ENCODE measurements at regions not wholly inside any gene's neighbourhood (a gene's known extent, or its start where the extent isn't known, plus 50 kb on each side); places are given as distances from the start of the nearest gene placed in this dataset.
A peak's percentile ranks its signal among the peaks of the same experiment; 100 is the strongest.

- Mint-ChIP-seq H3K27ac (peak overlapping the region in 1 of 3 donors; percentile 11), H3K36me3 (no peaks in the 10 kb centered on the region), H3K4me1 (peaks cover 6 to 28% (median 8%) of the 10 kb centered on the region in 4 donors), H3K27me3 (no peaks in the 10 kb centered on the region), H3K4me3 (no peak overlapping the region), H3K9me3 (peaks cover 0 to 5% (median 0%) of the 10 kb centered on the region in 7 donors)
- no peak overlapping the region for H3K27ac ChIP-seq (ENCODE audit: insufficient read depth, low read length, poor library complexity, severe bottlenecking)
- no peaks in the 10 kb centered on the region for H3K36me3 ChIP-seq (ENCODE audit: control insufficient read depth, insufficient read depth, low read length)
- H3K27me3 ChIP-seq (ENCODE audit: control insufficient read depth, insufficient read depth, low read length): no peaks in the 10 kb centered on the region
- H3K9me3 ChIP-seq (ENCODE audit: control insufficient read depth in 2 of 2, low read length in 2 of 2): no peaks in the 10 kb centered on the region
- ATAC-seq (ENCODE audit: low read depth in 2 of 2): no peak
- no peak for DNase-seq
- peaks cover 8% of the 10 kb centered on the region for H3K4me1 ChIP-seq (ENCODE audit: control insufficient read depth, insufficient read depth, low read length, poor library complexity, severe bottlenecking)
- H3K4me3 ChIP-seq (ENCODE audit: low read depth, low read length): no peak overlapping the region
These were observed 348.5 kb upstream of the PROK2 start for GRCh38 chr3:72133329-72134011.

GRCh38 chr3:72131899-72132298 is 347.0 kb upstream of the PROK2 start:
- Mint-ChIP-seq H3K9me3 (peaks cover 0 to 5% (median 0%) of the 10 kb centered on the region in 7 donors), H3K27me3 (no peaks in the 10 kb centered on the region), H3K4me1 (peaks cover 0 to 16% (median 7%) of the 10 kb centered on the region in 4 donors), H3K27ac (no peak overlapping the region), H3K36me3 (no peaks in the 10 kb centered on the region), H3K4me3 (no peak overlapping the region)
- ATAC-seq (ENCODE audit: low read depth in 2 of 2): no peak
- no peak overlapping the region for H3K4me3 ChIP-seq (ENCODE audit: low read depth, low read length)
- no peak overlapping the region for H3K27ac ChIP-seq (ENCODE audit: insufficient read depth, low read length, poor library complexity, severe bottlenecking)
- H3K27me3 ChIP-seq (ENCODE audit: control insufficient read depth, insufficient read depth, low read length): no peaks in the 10 kb centered on the region
- no peaks in the 10 kb centered on the region for H3K4me1 ChIP-seq (ENCODE audit: control insufficient read depth, insufficient read depth, low read length, poor library complexity, severe bottlenecking)
- H3K36me3 ChIP-seq (ENCODE audit: control insufficient read depth, insufficient read depth, low read length): no peaks in the 10 kb centered on the region
- DNase-seq: no peak
- no peaks in the 10 kb centered on the region for H3K9me3 ChIP-seq (ENCODE audit: control insufficient read depth in 2 of 2, low read length in 2 of 2)

- no peaks in the 10 kb centered on the region for H3K9me3 ChIP-seq (ENCODE audit: control insufficient read depth in 2 of 2, low read length in 2 of 2)
- Mint-ChIP-seq H3K4me3 (no peak overlapping the region), H3K9me3 (peaks cover 0 to 5% (median 0%) of the 10 kb centered on the region in 7 donors), H3K36me3 (no peaks in the 10 kb centered on the region), H3K27me3 (no peaks in the 10 kb centered on the region), H3K27ac (no peak overlapping the region), H3K4me1 (peaks cover 0 to 13% (median 7%) of the 10 kb centered on the region in 4 donors)
- no peak overlapping the region for H3K27ac ChIP-seq (ENCODE audit: insufficient read depth, low read length, poor library complexity, severe bottlenecking)
- H3K4me3 ChIP-seq (ENCODE audit: low read depth, low read length): no peak overlapping the region
- H3K27me3 ChIP-seq (ENCODE audit: control insufficient read depth, insufficient read depth, low read length): no peaks in the 10 kb centered on the region
- DNase-seq: no peak
- H3K4me1 ChIP-seq (ENCODE audit: control insufficient read depth, insufficient read depth, low read length, poor library complexity, severe bottlenecking): no peaks in the 10 kb centered on the region
- no peaks in the 10 kb centered on the region for H3K36me3 ChIP-seq (ENCODE audit: control insufficient read depth, insufficient read depth, low read length)
- ATAC-seq (ENCODE audit: low read depth in 2 of 2): no peak
These were observed 345.6 kb upstream of the PROK2 start for GRCh38 chr3:72130565-72130964.

- Mint-ChIP-seq H3K4me3 (no peak overlapping the region), H3K36me3 (no peaks in the 10 kb centered on the region), H3K9me3 (peaks cover 0 to 5% (median 0%) of the 10 kb centered on the region in 7 donors), H3K27me3 (no peaks in the 10 kb centered on the region), H3K27ac (no peak overlapping the region), H3K4me1 (peaks cover 0 to 5% (median 2%) of the 10 kb centered on the region in 4 donors)
- no peaks in the 10 kb centered on the region for H3K4me1 ChIP-seq (ENCODE audit: control insufficient read depth, insufficient read depth, low read length, poor library complexity, severe bottlenecking)
- H3K27me3 ChIP-seq (ENCODE audit: control insufficient read depth, insufficient read depth, low read length): no peaks in the 10 kb centered on the region
- H3K27ac ChIP-seq (ENCODE audit: insufficient read depth, low read length, poor library complexity, severe bottlenecking): no peak overlapping the region
- no peaks in the 10 kb centered on the region for H3K36me3 ChIP-seq (ENCODE audit: control insufficient read depth, insufficient read depth, low read length)
- H3K9me3 ChIP-seq (ENCODE audit: control insufficient read depth in 2 of 2, low read length in 2 of 2): no peaks in the 10 kb centered on the region
- DNase-seq (no peak), ATAC-seq (ENCODE audit: low read depth in 2 of 2) (no peak)
- H3K4me3 ChIP-seq (ENCODE audit: low read depth, low read length): no peak overlapping the region
These were observed 344.6 kb upstream of the PROK2 start for GRCh38 chr3:72129501-72130094.

- Mint-ChIP-seq H3K27me3 (no peaks in the 10 kb centered on the region), H3K27ac (peak overlapping the region in 1 of 3 donors; percentile 33), H3K9me3 (peaks cover 0 to 5% (median 0%) of the 10 kb centered on the region in 7 donors), H3K4me1 (peaks cover 0 to 2% (median 0%) of the 10 kb centered on the region in 4 donors), H3K4me3 (no peak overlapping the region), H3K36me3 (no peaks in the 10 kb centered on the region)
- Histone ChIP-seq H3K27ac (ENCODE audit: insufficient read depth, low read length, poor library complexity, severe bottlenecking) (no peak overlapping the region), H3K4me3 (ENCODE audit: low read depth, low read length) (no peak overlapping the region), H3K4me1 (ENCODE audit: control insufficient read depth, insufficient read depth, low read length, poor library complexity, severe bottlenecking) (no peaks in the 10 kb centered on the region), H3K9me3 (ENCODE audit: control insufficient read depth in 2 of 2, low read length in 2 of 2) (no peaks in the 10 kb centered on the region), H3K36me3 (ENCODE audit: control insufficient read depth, insufficient read depth, low read length) (no peaks in the 10 kb centered on the region), H3K27me3 (ENCODE audit: control insufficient read depth, insufficient read depth, low read length) (no peaks in the 10 kb centered on the region)
- DNase-seq (no peak), ATAC-seq (ENCODE audit: low read depth in 2 of 2) (no peak)
These were observed 344.0 kb upstream of the PROK2 start for GRCh38 chr3:72128921-72129320.

GRCh38 chr3:72127844-72128243 is 342.9 kb upstream of the PROK2 start:
- ATAC-seq (ENCODE audit: low read depth in 2 of 2) (no peak), DNase-seq (no peak)
- Histone ChIP-seq H3K36me3 (ENCODE audit: control insufficient read depth, insufficient read depth, low read length) (no peaks in the 10 kb centered on the region), H3K4me3 (ENCODE audit: low read depth, low read length) (no peak overlapping the region), H3K27me3 (ENCODE audit: control insufficient read depth, insufficient read depth, low read length) (no peaks in the 10 kb centered on the region), H3K4me1 (ENCODE audit: control insufficient read depth, insufficient read depth, low read length, poor library complexity, severe bottlenecking) (no peaks in the 10 kb centered on the region), H3K27ac (ENCODE audit: insufficient read depth, low read length, poor library complexity, severe bottlenecking) (no peak overlapping the region), H3K9me3 (ENCODE audit: control insufficient read depth in 2 of 2, low read length in 2 of 2) (no peaks in the 10 kb centered on the region)
- Mint-ChIP-seq H3K4me1 (peaks cover 0 to 2% (median 0%) of the 10 kb centered on the region in 4 donors), H3K27me3 (no peaks in the 10 kb centered on the region), H3K27ac (no peak overlapping the region), H3K4me3 (no peak overlapping the region), H3K36me3 (no peaks in the 10 kb centered on the region), H3K9me3 (peaks cover 0 to 5% (median 0%) of the 10 kb centered on the region in 7 donors)

- Histone ChIP-seq H3K9me3 (ENCODE audit: control insufficient read depth in 2 of 2, low read length in 2 of 2) (no peaks in the 10 kb centered on the region), H3K4me1 (ENCODE audit: control insufficient read depth, insufficient read depth, low read length, poor library complexity, severe bottlenecking) (no peaks in the 10 kb centered on the region), H3K27me3 (ENCODE audit: control insufficient read depth, insufficient read depth, low read length) (no peaks in the 10 kb centered on the region), H3K36me3 (ENCODE audit: control insufficient read depth, insufficient read depth, low read length) (no peaks in the 10 kb centered on the region), H3K27ac (ENCODE audit: insufficient read depth, low read length, poor library complexity, severe bottlenecking) (no peak overlapping the region), H3K4me3 (ENCODE audit: low read depth, low read length) (no peak overlapping the region)
- H3K4me3 Mint-ChIP-seq: no peak overlapping the region
- peaks cover 0 to 2% (median 0%) of the 10 kb centered on the region in 4 donors for H3K4me1 Mint-ChIP-seq
- H3K27ac Mint-ChIP-seq: peak overlapping the region in 1 of 3 donors; percentile 9
- ATAC-seq (ENCODE audit: low read depth in 2 of 2) (no peak), DNase-seq (no peak)
- no peaks in the 10 kb centered on the region for H3K27me3 Mint-ChIP-seq
- peaks cover 0 to 5% (median 0%) of the 10 kb centered on the region in 7 donors for H3K9me3 Mint-ChIP-seq
- no peaks in the 10 kb centered on the region for H3K36me3 Mint-ChIP-seq
These were observed 342.3 kb upstream of the PROK2 start for GRCh38 chr3:72127224-72127612.
